Testis (tissue), 2 donors: ENCODE measurements at regions not wholly inside any gene's neighbourhood (a gene's known extent, or its start where the extent isn't known, plus 50 kb on each side); places are given as distances from the start of the nearest gene placed in this dataset.

Source experiments
- DNase-seq: peaks from one replicate; pipeline ENCODE4 v3.0.0-alpha.2; 2019
- H3K27ac ChIP-seq, 2 donors: fragments of 200-600 bp; sonication (generic); one replicate each; pipeline ENCODE4 v1.5.1; 2019
- H3K27me3 ChIP-seq: fragments of 200-600 bp; sonication (generic); one replicate; pipeline ENCODE4 v1.5.1; 2019
- H3K36me3 ChIP-seq: fragments of 200-600 bp; sonication (generic); one replicate; pipeline ENCODE4 v1.5.1; 2017; ENCODE audit warnings: low read depth; ENCODE audit errors: missing control alignments
- H3K4me1 ChIP-seq: fragments of 200-600 bp; sonication (generic); one replicate; pipeline ENCODE4 v1.5.1; 2019
- H3K4me3 ChIP-seq, 2 donors: fragments of 200-600 bp; sonication (generic); one replicate each; pipeline ENCODE4 v1.5.1; 2017 to 2019
- H3K9me3 ChIP-seq: fragments of 200-600 bp; sonication (generic); one replicate; pipeline ENCODE4 v1.5.1; 2017
- CTCF ChIP-seq, 3 experiments: fragments of 450-650 bp in 2 of 3; fragments of 200-600 bp in 1 of 3; sonication (generic) in 1 of 3; IDR thresholded peaks; one replicate each; pipeline ENCODE4 v1.5.1; 2016 to 2019; ENCODE audit warnings: antibody characterized with exemption in 3 of 3, mild to moderate bottlenecking in 2 of 3, moderate library complexity in 1 of 3
- POLR2A ChIP-seq: fragments of 450-650 bp; IDR thresholded peaks from one replicate; pipeline ENCODE4 v1.6.1; 2017; ENCODE audit warnings: antibody characterized with exemption, mild to moderate bottlenecking, moderate library complexity
- WGBS, 2 donors: methylation state at CpG; one replicate each; pipeline ENCODE4 v1.1.5; 2018; 5-methylcytosine and 5-hydroxymethylcytosine counted together
- intact Hi-C: fragments of 100-400 bp; cut with DNase I; formaldehyde crosslinking; loops from one replicate; pipeline ENCODE4 v1.15.1; 2023; ENCODE audit warnings: low total_unique reads

GRCh38 chr2:5897249-5897648 lies 205.1 kb downstream of the SOX11 start:
- intact Hi-C loops, result no loop called here
- no peak overlapping the region for H3K27ac ChIP-seq
- H3K4me1 ChIP-seq, result no peaks in the 10 kb centered on the region
- H3K9me3 ChIP-seq, result no peaks in the 10 kb centered on the region
- WGBS, 2 donors, result 78 to 91% methylated on average over 5 of the region's 5 CpGs
- H3K36me3 ChIP-seq, result no peaks in the 10 kb centered on the region
- TF ChIP-seq CTCF (IDR thresholded peaks at IDR 0.05) (no peak), POLR2A (no peak)
- H3K27me3 ChIP-seq, result no peaks in the 10 kb centered on the region
- no peak for DNase-seq
- H3K4me3 ChIP-seq, result no peak overlapping the region

- Histone ChIP-seq H3K4me1 (no peaks in the 10 kb centered on the region), H3K27ac (no peak overlapping the region), H3K4me3 (no peak overlapping the region), H3K36me3 (no peaks in the 10 kb centered on the region), H3K27me3 (no peaks in the 10 kb centered on the region), H3K9me3 (no peaks in the 10 kb centered on the region)
- intact Hi-C loops, result no loop called here
- WGBS, 2 donors, result 81 to 85% methylated on average over 3 of the region's 3 CpGs
- no peak for DNase-seq
- TF ChIP-seq CTCF (IDR thresholded peaks at IDR 0.05), result no peak
- TF ChIP-seq POLR2A, result no peak
These were observed 206.5 kb downstream of the SOX11 start for GRCh38 chr2:5898667-5899066.

GRCh38 chr2:5905661-5906060 lies 213.5 kb downstream of the SOX11 start:
- no peaks in the 10 kb centered on the region for H3K4me1 ChIP-seq
- no peak overlapping the region for H3K27ac ChIP-seq
- no peaks in the 10 kb centered on the region for H3K9me3 ChIP-seq
- H3K27me3 ChIP-seq, result no peaks in the 10 kb centered on the region
- 71 to 74% methylated on average over 2 of the region's 2 CpGs for WGBS, 2 donors
- intact Hi-C loops, result no loop called here
- DNase-seq, result no peak
- TF ChIP-seq CTCF (IDR thresholded peaks at IDR 0.05) (no peak), POLR2A (no peak)
- H3K4me3 ChIP-seq, result no peak overlapping the region
- H3K36me3 ChIP-seq, result no peaks in the 10 kb centered on the region

- Histone ChIP-seq H3K4me3 (no peak overlapping the region), H3K9me3 (no peaks in the 10 kb centered on the region), H3K4me1 (no peaks in the 10 kb centered on the region), H3K36me3 (no peaks in the 10 kb centered on the region), H3K27me3 (no peaks in the 10 kb centered on the region), H3K27ac (no peak overlapping the region)
- intact Hi-C loops, result no loop called here
- DNase-seq, result no peak
- no peak for TF ChIP-seq CTCF (IDR thresholded peaks at IDR 0.05)
- TF ChIP-seq POLR2A, result no peak
- 79 to 83% methylated on average over 2 of the region's 2 CpGs for WGBS, 2 donors
These were observed 215.9 kb downstream of the SOX11 start for GRCh38 chr2:5908071-5908470.

- DNase-seq, result no peak
- Histone ChIP-seq H3K9me3 (no peaks in the 10 kb centered on the region), H3K27me3 (no peaks in the 10 kb centered on the region), H3K4me1 (no peaks in the 10 kb centered on the region), H3K36me3 (no peaks in the 10 kb centered on the region), H3K27ac (no peak overlapping the region), H3K4me3 (no peak overlapping the region)
- 46 to 55% methylated on average over 3 of the region's 3 CpGs for WGBS, 2 donors
- intact Hi-C loops, result no loop called here
- TF ChIP-seq POLR2A (no peak), CTCF (IDR thresholded peaks at IDR 0.05) (no peak)
These were observed 219.5 kb downstream of the SOX11 start for GRCh38 chr2:5911718-5912117.
